Type B pancreatic cell (in vitro differentiated cells): ENCODE measurements at regions not wholly inside any gene's neighbourhood (a gene's known extent, or its start where the extent isn't known, plus 50 kb on each side); places are given as distances from the start of the nearest gene placed in this dataset.

Experiments used
- DNase-seq: peaks from one replicate; pipeline ENCODE4 v3.0.0; 2021; ENCODE audit warnings: mixed read lengths; ENCODE audit not compliant: unreplicated experiment; ENCODE audit errors: extremely low spot score
- H3K27ac Mint-ChIP-seq: 2 replicates; pipeline ENCODE4 v1.8.0; 2021; ENCODE audit warnings: mild to moderate bottlenecking, mixed read lengths
- H3K27me3 Mint-ChIP-seq: 2 replicates; pipeline ENCODE4 v1.8.0; 2021; ENCODE audit warnings: mixed read lengths
- H3K36me3 Mint-ChIP-seq: 2 replicates; pipeline ENCODE4 v1.8.0; 2021; ENCODE audit warnings: mixed read lengths
- H3K4me1 Mint-ChIP-seq: one replicate; pipeline ENCODE4 v1.8.0; 2021; ENCODE audit warnings: mixed read lengths; ENCODE audit not compliant: unreplicated experiment
- H3K4me3 Mint-ChIP-seq: 2 replicates; pipeline ENCODE4 v1.8.0; 2021; ENCODE audit warnings: mild to moderate bottlenecking, mixed read lengths
- H3K9me3 Mint-ChIP-seq: 2 replicates; pipeline ENCODE4 v1.8.0; 2021; ENCODE audit warnings: mixed read lengths
- CTCF ChIP-seq: fragments of 200-600 bp; sonication (generic); conservative IDR thresholded peaks from 2 replicates; pipeline ENCODE4 v1.5.0; 2021; ENCODE audit warnings: antibody characterized with exemption, mild to moderate bottlenecking

GRCh38 chr9:88673886-88674285 lies 138.9 kb downstream of the NXNL2 start:
- Mint-ChIP-seq H3K27ac (no peak overlapping the region), H3K4me3 (no peak overlapping the region), H3K9me3 (peaks cover 5% of the 10 kb centered on the region), H3K4me1 (peaks cover 11% of the 10 kb centered on the region), H3K36me3 (peaks cover 4% of the 10 kb centered on the region), H3K27me3 (peaks cover 18% of the 10 kb centered on the region)
- DNase-seq = no peak
- TF ChIP-seq CTCF = no peak

DNA sequence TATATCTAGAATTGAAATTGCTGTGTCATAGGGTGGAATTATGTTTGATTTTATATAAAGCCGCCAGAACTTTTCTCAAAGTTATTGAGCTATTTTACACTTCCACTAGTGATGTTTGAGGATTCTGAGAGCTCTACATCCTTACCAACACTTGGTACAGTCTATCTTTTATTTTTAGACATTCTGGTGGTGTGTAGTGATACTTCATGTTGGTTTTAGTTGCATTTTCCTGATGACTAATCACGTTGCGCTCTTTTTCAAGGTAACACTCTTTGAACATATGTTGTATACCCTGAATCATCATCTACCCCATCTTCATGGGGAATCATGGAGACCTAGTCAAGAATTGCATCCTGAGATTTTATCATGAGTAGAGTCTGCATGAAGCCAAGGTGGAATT lies 141.7 kb downstream of the NXNL2 start:
- no peaks in the 10 kb centered on the region for H3K36me3 Mint-ChIP-seq

GRCh38 chr9:88678008-88678407 lies 143.0 kb downstream of the NXNL2 start:
- peaks cover 27% of the 10 kb centered on the region for H3K4me1 Mint-ChIP-seq
- peaks cover 25% of the 10 kb centered on the region for H3K27me3 Mint-ChIP-seq
- H3K9me3 Mint-ChIP-seq = peaks cover 5% of the 10 kb centered on the region
- H3K36me3 Mint-ChIP-seq = no peaks in the 10 kb centered on the region
- no peak for DNase-seq
- no peak overlapping the region for H3K27ac Mint-ChIP-seq
- H3K4me3 Mint-ChIP-seq = no peak overlapping the region
- no peak for TF ChIP-seq CTCF

More for the DNA sequence above, 141.7 kb downstream of the NXNL2 start:
- H3K27ac Mint-ChIP-seq = no peak overlapping the region
- no peak overlapping the region for H3K4me3 Mint-ChIP-seq
- H3K9me3 Mint-ChIP-seq = peaks cover 5% of the 10 kb centered on the region
- peaks cover 23% of the 10 kb centered on the region for H3K4me1 Mint-ChIP-seq
- peaks cover 25% of the 10 kb centered on the region for H3K27me3 Mint-ChIP-seq
- no peak for TF ChIP-seq CTCF
- DNase-seq = no peak

GRCh38 chr9:88678431-88678830 lies 143.5 kb downstream of the NXNL2 start:
- H3K4me1 Mint-ChIP-seq = peaks cover 27% of the 10 kb centered on the region
- H3K4me3 Mint-ChIP-seq = no peak overlapping the region

GRCh38 chr9:88680041-88680440 lies 145.1 kb downstream of the NXNL2 start:
- no peak for DNase-seq
- Mint-ChIP-seq H3K27ac (no peak overlapping the region), H3K36me3 (no peaks in the 10 kb centered on the region), H3K4me1 (peaks cover 29% of the 10 kb centered on the region), H3K9me3 (peaks cover 5% of the 10 kb centered on the region), H3K27me3 (peaks cover 25% of the 10 kb centered on the region), H3K4me3 (no peak overlapping the region)
- no peak for TF ChIP-seq CTCF

More at GRCh38 chr9:88678431-88678830, 143.5 kb downstream of the NXNL2 start:
- no peak for TF ChIP-seq CTCF
- H3K27me3 Mint-ChIP-seq = peaks cover 25% of the 10 kb centered on the region
- H3K9me3 Mint-ChIP-seq = peaks cover 5% of the 10 kb centered on the region
- H3K27ac Mint-ChIP-seq = no peak overlapping the region
- H3K36me3 Mint-ChIP-seq = no peaks in the 10 kb centered on the region
- DNase-seq = no peak

DNA sequence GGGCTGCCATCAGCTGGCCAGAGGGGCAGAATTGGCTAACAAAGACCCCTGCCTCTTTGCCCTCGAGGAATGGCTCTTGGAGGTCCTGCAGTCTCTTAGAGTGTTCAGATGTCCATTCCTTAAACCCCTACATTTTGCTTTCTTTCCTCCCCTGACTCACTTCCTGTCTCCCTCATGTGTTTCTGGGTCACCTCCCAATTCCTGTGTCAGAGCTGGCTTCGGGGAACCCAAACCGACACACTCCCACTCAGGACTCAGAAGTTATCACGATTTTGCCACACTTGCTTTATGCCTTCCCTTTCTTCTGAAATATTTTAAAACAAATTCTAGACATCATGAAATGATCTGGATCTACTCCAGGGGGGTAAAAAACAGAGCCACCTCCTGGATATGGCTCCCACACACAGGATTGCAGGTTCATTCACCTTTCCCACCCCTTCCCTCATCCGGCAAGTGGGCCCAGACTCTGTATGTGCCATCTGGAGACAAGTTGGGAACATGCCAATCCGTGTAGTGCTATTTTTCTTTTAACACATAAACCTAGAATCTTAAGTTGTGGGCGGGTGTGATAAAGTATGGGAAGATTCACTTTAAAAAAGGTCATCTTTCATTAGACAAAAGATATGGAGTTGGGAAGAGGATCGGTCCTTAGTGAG lies 145.7 kb downstream of the NXNL2 start:
- no peak for TF ChIP-seq CTCF
- Mint-ChIP-seq H3K36me3 (no peaks in the 10 kb centered on the region), H3K9me3 (peaks cover 5% of the 10 kb centered on the region), H3K27ac (no peak overlapping the region), H3K4me3 (no peak overlapping the region), H3K27me3 (peaks cover 20% of the 10 kb centered on the region), H3K4me1 (peaks cover 31% of the 10 kb centered on the region)
- DNase-seq = no peak
